ENCODE measurements at regions not wholly inside any gene's neighbourhood (a gene's known extent, or its start where the extent isn't known, plus 50 kb on each side); places are given as distances from the start of the nearest gene placed in this dataset.

DNA sequence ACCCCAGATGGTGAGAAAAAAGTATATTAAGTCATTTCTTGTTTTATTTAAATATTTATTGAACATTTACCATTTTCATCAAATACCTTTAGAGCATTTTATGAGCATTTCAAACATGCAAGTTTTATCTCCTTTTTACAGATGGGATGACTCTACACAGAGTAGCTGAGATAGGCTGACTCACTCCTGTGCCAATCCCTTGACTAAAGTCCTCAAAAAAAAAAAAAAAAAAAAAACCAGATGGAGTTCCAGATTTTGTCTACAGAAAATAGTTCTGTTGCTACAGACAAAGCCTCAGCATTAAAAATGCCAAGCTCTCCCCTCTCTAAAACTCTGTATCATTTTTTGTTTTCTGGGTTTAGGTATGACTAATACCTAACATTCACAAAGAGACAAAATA, 303.0 kb upstream of the PLD5 start:
- TF ChIP-seq TAF1 (IDR thresholded peaks at IDR 0.05; ENCODE audit: borderline replicate concordance, insufficient read depth, low read length) (no peak), SIN3A (IDR thresholded peaks at IDR 0.05; ENCODE audit: borderline replicate concordance, insufficient read depth, low read length) (no peak), POLR2AphosphoS5 (IDR thresholded peaks at IDR 0.05; ENCODE audit: low read depth, low read length) (no peak), FOXP2 (optimal IDR thresholded peaks at IDR 0.05; ENCODE audit: borderline replicate concordance, extremely low read depth, extremely low read length, insufficient read depth) (no peak)
- TF ChIP-seq, protein P1, sequence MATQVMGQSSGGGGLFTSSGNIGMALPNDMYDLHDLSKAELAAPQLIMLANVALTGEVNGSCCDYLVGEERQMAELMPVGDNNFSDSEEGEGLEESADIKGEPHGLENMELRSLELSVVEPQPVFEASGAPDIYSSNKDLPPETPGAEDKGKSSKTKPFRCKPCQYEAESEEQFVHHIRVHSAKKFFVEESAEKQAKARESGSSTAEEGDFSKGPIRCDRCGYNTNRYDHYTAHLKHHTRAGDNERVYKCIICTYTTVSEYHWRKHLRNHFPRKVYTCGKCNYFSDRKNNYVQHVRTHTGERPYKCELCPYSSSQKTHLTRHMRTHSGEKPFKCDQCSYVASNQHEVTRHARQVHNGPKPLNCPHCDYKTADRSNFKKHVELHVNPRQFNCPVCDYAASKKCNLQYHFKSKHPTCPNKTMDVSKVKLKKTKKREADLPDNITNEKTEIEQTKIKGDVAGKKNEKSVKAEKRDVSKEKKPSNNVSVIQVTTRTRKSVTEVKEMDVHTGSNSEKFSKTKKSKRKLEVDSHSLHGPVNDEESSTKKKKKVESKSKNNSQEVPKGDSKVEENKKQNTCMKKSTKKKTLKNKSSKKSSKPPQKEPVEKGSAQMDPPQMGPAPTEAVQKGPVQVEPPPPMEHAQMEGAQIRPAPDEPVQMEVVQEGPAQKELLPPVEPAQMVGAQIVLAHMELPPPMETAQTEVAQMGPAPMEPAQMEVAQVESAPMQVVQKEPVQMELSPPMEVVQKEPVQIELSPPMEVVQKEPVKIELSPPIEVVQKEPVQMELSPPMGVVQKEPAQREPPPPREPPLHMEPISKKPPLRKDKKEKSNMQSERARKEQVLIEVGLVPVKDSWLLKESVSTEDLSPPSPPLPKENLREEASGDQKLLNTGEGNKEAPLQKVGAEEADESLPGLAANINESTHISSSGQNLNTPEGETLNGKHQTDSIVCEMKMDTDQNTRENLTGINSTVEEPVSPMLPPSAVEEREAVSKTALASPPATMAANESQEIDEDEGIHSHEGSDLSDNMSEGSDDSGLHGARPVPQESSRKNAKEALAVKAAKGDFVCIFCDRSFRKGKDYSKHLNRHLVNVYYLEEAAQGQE (IDR thresholded peaks at IDR 0.05; ENCODE audit: insufficient read depth in 1 of 2, low read depth in 2 of 2, low read length in 2 of 2), result no peak

DNA sequence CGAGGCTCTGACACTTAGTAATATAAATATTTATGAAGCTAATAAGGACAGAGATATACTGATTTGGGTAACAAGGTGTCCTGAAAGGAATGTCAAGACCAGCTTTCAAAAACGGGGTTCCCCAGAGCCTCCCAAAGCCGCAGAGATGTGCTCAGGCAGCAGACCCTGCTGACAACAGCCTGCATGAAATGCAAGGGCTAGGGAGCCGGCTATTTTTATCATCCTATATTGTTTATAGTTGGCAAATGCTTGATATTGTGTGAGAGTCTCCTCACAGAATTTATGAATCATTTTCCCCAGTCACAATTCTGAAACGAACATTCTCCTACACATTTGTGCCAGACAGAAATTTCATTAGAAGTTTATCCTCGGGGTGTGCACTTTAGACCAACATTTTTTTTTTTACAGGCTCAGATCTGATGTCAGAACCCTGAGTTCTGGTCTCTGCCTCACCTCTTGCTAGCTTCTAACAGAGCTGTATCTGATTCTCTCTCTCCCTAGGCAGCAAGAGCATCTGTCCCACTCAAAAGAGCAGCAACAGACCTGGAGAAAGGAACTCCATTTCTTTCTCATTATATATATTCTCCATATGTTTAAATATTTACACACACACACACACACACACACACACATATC, 302.3 kb upstream of the PLD5 start:
- TF ChIP-seq, protein P1 (IDR thresholded peaks at IDR 0.05; ENCODE audit: insufficient read depth in 1 of 2, low read depth in 2 of 2, low read length in 2 of 2), result no peak
- TF ChIP-seq POLR2AphosphoS5 (IDR thresholded peaks at IDR 0.05; ENCODE audit: low read depth, low read length) (no peak), SIN3A (IDR thresholded peaks at IDR 0.05; ENCODE audit: borderline replicate concordance, insufficient read depth, low read length) (no peak), TAF1 (IDR thresholded peaks at IDR 0.05; ENCODE audit: borderline replicate concordance, insufficient read depth, low read length) (no peak), FOXP2 (optimal IDR thresholded peaks at IDR 0.05; ENCODE audit: borderline replicate concordance, extremely low read depth, extremely low read length, insufficient read depth) (no peak)

DNA sequence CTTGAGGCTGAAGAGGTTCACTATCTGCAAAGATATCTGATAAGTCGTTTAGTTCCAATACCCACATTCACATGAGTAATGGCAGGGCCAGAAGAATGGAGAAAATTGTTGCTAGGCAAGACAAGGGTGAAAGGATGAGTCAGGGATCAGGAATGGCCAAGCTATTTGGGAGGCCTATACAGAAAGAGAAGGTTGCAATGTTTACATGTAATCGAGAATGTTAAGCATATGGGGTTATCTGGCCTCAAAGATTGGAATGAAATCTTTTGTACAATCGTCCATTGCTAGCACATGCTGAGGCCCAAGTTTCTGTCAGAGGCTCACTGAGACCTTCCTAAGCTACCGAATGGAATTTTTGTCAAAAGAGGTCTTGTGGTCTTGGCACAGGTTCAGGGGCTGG, 299.9 kb upstream of the PLD5 start:
- TF ChIP-seq SIN3A (IDR thresholded peaks at IDR 0.05; ENCODE audit: borderline replicate concordance, insufficient read depth, low read length), result no peak
- TF ChIP-seq, protein P1 (IDR thresholded peaks at IDR 0.05; ENCODE audit: insufficient read depth in 1 of 2, low read depth in 2 of 2, low read length in 2 of 2), result no peak
- no peak for TF ChIP-seq POLR2AphosphoS5 (IDR thresholded peaks at IDR 0.05; ENCODE audit: low read depth, low read length)
- no peak for TF ChIP-seq FOXP2 (optimal IDR thresholded peaks at IDR 0.05; ENCODE audit: borderline replicate concordance, extremely low read depth, extremely low read length, insufficient read depth)
- no peak for TF ChIP-seq TAF1 (IDR thresholded peaks at IDR 0.05; ENCODE audit: borderline replicate concordance, insufficient read depth, low read length)

GRCh38 chr1:242813490-242814091, 289.1 kb upstream of the PLD5 start:
- TF ChIP-seq FOXP2 (optimal IDR thresholded peaks at IDR 0.05; ENCODE audit: borderline replicate concordance, extremely low read depth, extremely low read length, insufficient read depth) (no peak), TAF1 (IDR thresholded peaks at IDR 0.05; ENCODE audit: borderline replicate concordance, insufficient read depth, low read length) (no peak), SIN3A (IDR thresholded peaks at IDR 0.05; ENCODE audit: borderline replicate concordance, insufficient read depth, low read length) (no peak), POLR2AphosphoS5 (IDR thresholded peaks at IDR 0.05; ENCODE audit: low read depth, low read length) (no peak)
- TF ChIP-seq, protein P1 (IDR thresholded peaks at IDR 0.05; ENCODE audit: insufficient read depth in 1 of 2, low read depth in 2 of 2, low read length in 2 of 2), result no peak
